ENCODE measurements at regions not wholly inside any gene's neighbourhood (a gene's known extent, or its start where the extent isn't known, plus 50 kb on each side); places are given as distances from the start of the nearest gene placed in this dataset.

- Histone ChIP-seq H3K9me3 (replicated peaks; ENCODE audit: control insufficient read depth, insufficient read depth, low read length) (no peaks in the 10 kb centered on the region), H3K4me3 (replicated peaks in 1 of 3; ENCODE audit: insufficient read depth in 1 of 3, low read depth in 1 of 3, low read length in 3 of 3) (no peak overlapping the region), H3K9me1 (replicated peaks; ENCODE audit: control insufficient read depth, extremely low read depth, insufficient read depth, low read length) (no peaks in the 10 kb centered on the region), H4K20me1 (replicated peaks; ENCODE audit: control insufficient read depth, extremely low read depth, insufficient read depth, low read length) (no peaks in the 10 kb centered on the region), H3K4me2 (ENCODE audit: insufficient read depth, low read length) (no peak overlapping the region), H3K36me3 (ENCODE audit: control insufficient read depth in 2 of 2, extremely low read depth in 1 of 2, insufficient read depth in 2 of 2, low read length in 2 of 2) (no peaks in the 10 kb centered on the region), H3K9ac (replicated peaks; ENCODE audit: extremely low read depth, insufficient read depth, low read length) (no peak overlapping the region), H3K27me3 (ENCODE audit: control insufficient read depth in 2 of 2, insufficient read depth in 2 of 2, low read length in 2 of 2) (peaks cover 4 to 15% of the 10 kb centered on the region in 2 experiments), H3K79me2 (ENCODE audit: control insufficient read depth, insufficient read depth, low read length) (no peaks in the 10 kb centered on the region), H3K27ac (ENCODE audit: insufficient read depth, low read depth, low read length) (no peak overlapping the region), H2AFZ (ENCODE audit: low read depth, low read length) (no peak overlapping the region), H3K4me1 (ENCODE audit: control insufficient read depth, extremely low read depth, insufficient read depth, low read length) (no peaks in the 10 kb centered on the region)
- intact Hi-C loops (cut with micrococcal nuclease) (no loop called here), dilution Hi-C loops (cut with MboI; ENCODE audit: extremely low pct_ligation_motif_present, low sequenced_read_pairs) (no loop called here)
- no peak for TF ChIP-seq EZH2 (IDR thresholded peaks at IDR 0.05; ENCODE audit: borderline replicate concordance, low read depth, low read length, severe bottlenecking)
- TF ChIP-seq JUN (IDR thresholded peaks at IDR 0.05; ENCODE audit: borderline replicate concordance, insufficient read depth, insufficient read length, low read depth) = no peak
- no peak for TF ChIP-seq MYC (IDR thresholded peaks at IDR 0.05; ENCODE audit: low read depth, low read length)
- no peak for TF ChIP-seq POLR2AphosphoS5 (IDR thresholded peaks at IDR 0.05; ENCODE audit: insufficient read depth, low read depth, low read length)
- no peak for TF ChIP-seq FOS (IDR thresholded peaks at IDR 0.05; ENCODE audit: borderline replicate concordance, insufficient read depth, low read length)
- no peak for TF ChIP-seq MAX (IDR thresholded peaks at IDR 0.05; ENCODE audit: insufficient read depth, insufficient read length)
- no peak for TF ChIP-seq POLR2A (IDR thresholded peaks at IDR 0.05; ENCODE audit: low read depth, low read length)
- no peak for TF ChIP-seq GATA2 (IDR thresholded peaks at IDR 0.05; ENCODE audit: insufficient read depth, insufficient read length, low read depth, low read length)
- TF ChIP-seq CTCF (IDR thresholded peaks at IDR 0.05; ENCODE audit: extremely low read depth in 1 of 2, insufficient read depth in 1 of 2, low read depth in 1 of 2, low read length in 2 of 2) = no peak
- FAIRE-seq = no peak
- POLR2A ChIA-PET = no interaction called here
- DNase-seq (ENCODE audit: low read depth, low spot score) = no peak
- CTCF ChIA-PET = no interaction called here
- no TSS peak for BruUV-seq (replicated peaks)
These were observed 66.4 kb upstream of the SESTD1 start for GRCh38 chr2:179331061-179331460.
